ENCODE measurements at regions not wholly inside any gene's neighbourhood (a gene's known extent, or its start where the extent isn't known, plus 50 kb on each side); places are given as distances from the start of the nearest gene placed in this dataset.

GRCh38 chr5:38714703-38715355 is 131.0 kb upstream of the OSMR start:
- H3K36me3 Mint-ChIP-seq: no peaks in the 10 kb centered on the region
- H3K9me3 Mint-ChIP-seq: no peaks in the 10 kb centered on the region
- H3K4me3 Mint-ChIP-seq: no peak overlapping the region
- H3K27me3 Mint-ChIP-seq: peaks cover 6% of the 10 kb centered on the region
- H3K4me1 Mint-ChIP-seq: no peaks in the 10 kb centered on the region
- no peak overlapping the region for H3K27ac Mint-ChIP-seq
- DNase-seq: no peak

GRCh38 chr5:38715696-38716095 is 130.1 kb upstream of the OSMR start:
- no peak for DNase-seq
- no peaks in the 10 kb centered on the region for H3K36me3 Mint-ChIP-seq
- peaks cover 6% of the 10 kb centered on the region for H3K27me3 Mint-ChIP-seq
- H3K9me3 Mint-ChIP-seq: no peaks in the 10 kb centered on the region
- no peak overlapping the region for H3K27ac Mint-ChIP-seq
- H3K4me1 Mint-ChIP-seq: no peaks in the 10 kb centered on the region
- H3K4me3 Mint-ChIP-seq: no peak overlapping the region

- Mint-ChIP-seq H3K36me3 (no peaks in the 10 kb centered on the region), H3K27me3 (peaks cover 8% of the 10 kb centered on the region), H3K4me3 (no peak overlapping the region), H3K4me1 (no peaks in the 10 kb centered on the region), H3K9me3 (no peaks in the 10 kb centered on the region), H3K27ac (no peak overlapping the region)
- no peak for DNase-seq
Measured at GRCh38 chr5:38716516-38716915, 129.3 kb upstream of the OSMR start.

- no peaks in the 10 kb centered on the region for H3K9me3 Mint-ChIP-seq
- H3K36me3 Mint-ChIP-seq: no peaks in the 10 kb centered on the region
- H3K4me1 Mint-ChIP-seq: no peaks in the 10 kb centered on the region
- no peak overlapping the region for H3K4me3 Mint-ChIP-seq
- peaks cover 6% of the 10 kb centered on the region for H3K27me3 Mint-ChIP-seq
- no peak overlapping the region for H3K27ac Mint-ChIP-seq
- no peak for DNase-seq
Measured at GRCh38 chr5:38718771-38719391, 126.9 kb upstream of the OSMR start.

GRCh38 chr5:38719403-38719802 is 126.4 kb upstream of the OSMR start:
- no peaks in the 10 kb centered on the region for H3K9me3 Mint-ChIP-seq
- H3K4me1 Mint-ChIP-seq: no peaks in the 10 kb centered on the region
- H3K27ac Mint-ChIP-seq: no peak overlapping the region
- H3K27me3 Mint-ChIP-seq: peaks cover 6% of the 10 kb centered on the region
- no peak for DNase-seq
- no peaks in the 10 kb centered on the region for H3K36me3 Mint-ChIP-seq
- no peak overlapping the region for H3K4me3 Mint-ChIP-seq

GRCh38 chr5:38719916-38720315 is 125.9 kb upstream of the OSMR start:
- DNase-seq: no peak
- Mint-ChIP-seq H3K36me3 (no peaks in the 10 kb centered on the region), H3K27ac (no peak overlapping the region), H3K4me1 (no peaks in the 10 kb centered on the region), H3K27me3 (peaks cover 6% of the 10 kb centered on the region), H3K9me3 (no peaks in the 10 kb centered on the region), H3K4me3 (no peak overlapping the region)

GRCh38 chr5:38720554-38721361 is 125.1 kb upstream of the OSMR start:
- DNase-seq: no peak
- Mint-ChIP-seq H3K4me3 (no peak overlapping the region), H3K27ac (no peak overlapping the region), H3K9me3 (no peaks in the 10 kb centered on the region), H3K27me3 (peaks cover 8% of the 10 kb centered on the region), H3K36me3 (no peaks in the 10 kb centered on the region), H3K4me1 (no peaks in the 10 kb centered on the region)

- no peak overlapping the region for H3K27ac Mint-ChIP-seq
- H3K9me3 Mint-ChIP-seq: no peaks in the 10 kb centered on the region
- H3K27me3 Mint-ChIP-seq: peaks cover 13% of the 10 kb centered on the region
- no peak overlapping the region for H3K4me3 Mint-ChIP-seq
- H3K36me3 Mint-ChIP-seq: no peaks in the 10 kb centered on the region
- DNase-seq: no peak
- H3K4me1 Mint-ChIP-seq: no peaks in the 10 kb centered on the region
Measured at GRCh38 chr5:38722918-38723317, 122.9 kb upstream of the OSMR start.

GRCh38 chr5:38723426-38723825 is 122.4 kb upstream of the OSMR start:
- no peaks in the 10 kb centered on the region for H3K9me3 Mint-ChIP-seq
- H3K4me3 Mint-ChIP-seq: no peak overlapping the region
- H3K36me3 Mint-ChIP-seq: no peaks in the 10 kb centered on the region
- peaks cover 13% of the 10 kb centered on the region for H3K27me3 Mint-ChIP-seq
- H3K27ac Mint-ChIP-seq: no peak overlapping the region
- no peaks in the 10 kb centered on the region for H3K4me1 Mint-ChIP-seq
- no peak for DNase-seq

- Mint-ChIP-seq H3K36me3 (no peaks in the 10 kb centered on the region), H3K4me1 (no peaks in the 10 kb centered on the region), H3K27ac (no peak overlapping the region), H3K9me3 (no peaks in the 10 kb centered on the region), H3K27me3 (peaks cover 13% of the 10 kb centered on the region), H3K4me3 (no peak overlapping the region)
- no peak for DNase-seq
Measured at GRCh38 chr5:38724301-38725030, 121.3 kb upstream of the OSMR start.

- Mint-ChIP-seq H3K27ac (no peak overlapping the region), H3K9me3 (no peaks in the 10 kb centered on the region), H3K4me1 (no peaks in the 10 kb centered on the region), H3K36me3 (no peaks in the 10 kb centered on the region), H3K4me3 (no peak overlapping the region), H3K27me3 (peaks cover 15% of the 10 kb centered on the region)
- DNase-seq: no peak
Measured at GRCh38 chr5:38725371-38725865, 120.4 kb upstream of the OSMR start.

GRCh38 chr5:38726279-38726678 is 119.5 kb upstream of the OSMR start:
- Mint-ChIP-seq H3K9me3 (no peaks in the 10 kb centered on the region), H3K4me1 (no peaks in the 10 kb centered on the region), H3K4me3 (no peak overlapping the region), H3K27ac (no peak overlapping the region), H3K27me3 (peaks cover 15% of the 10 kb centered on the region), H3K36me3 (no peaks in the 10 kb centered on the region)
- no peak for DNase-seq

GRCh38 chr5:38728029-38728428 is 117.8 kb upstream of the OSMR start:
- DNase-seq: no peak
- no peak overlapping the region for H3K27ac Mint-ChIP-seq
- H3K4me1 Mint-ChIP-seq: no peaks in the 10 kb centered on the region
- peaks cover 12% of the 10 kb centered on the region for H3K27me3 Mint-ChIP-seq
- H3K9me3 Mint-ChIP-seq: no peaks in the 10 kb centered on the region
- H3K36me3 Mint-ChIP-seq: no peaks in the 10 kb centered on the region
- no peak overlapping the region for H3K4me3 Mint-ChIP-seq

GRCh38 chr5:38731461-38731860 is 114.4 kb upstream of the OSMR start:
- no peak overlapping the region for H3K4me3 Mint-ChIP-seq
- peaks cover 9% of the 10 kb centered on the region for H3K27me3 Mint-ChIP-seq
- no peaks in the 10 kb centered on the region for H3K4me1 Mint-ChIP-seq
- H3K9me3 Mint-ChIP-seq: no peaks in the 10 kb centered on the region
- H3K36me3 Mint-ChIP-seq: no peaks in the 10 kb centered on the region
- H3K27ac Mint-ChIP-seq: no peak overlapping the region
- no peak for DNase-seq

GRCh38 chr5:38734353-38734752 is 111.5 kb upstream of the OSMR start:
- Mint-ChIP-seq H3K27ac (no peak overlapping the region), H3K4me1 (no peaks in the 10 kb centered on the region), H3K4me3 (no peak overlapping the region), H3K36me3 (no peaks in the 10 kb centered on the region), H3K9me3 (no peaks in the 10 kb centered on the region), H3K27me3 (peaks cover 9% of the 10 kb centered on the region)
- DNase-seq: no peak
